Activated naive CD8-positive, alpha-beta T cell treated with anti-CD3 and anti-CD28 coated beads for 36 hours (primary cell): ENCODE measurements at regions not wholly inside any gene's neighbourhood (a gene's known extent, or its start where the extent isn't known, plus 50 kb on each side); places are given as distances from the start of the nearest gene placed in this dataset.

Experiments used
- DNase-seq: peaks from one replicate; pipeline ENCODE4 v3.0.0; 2021
- H3K27ac Mint-ChIP-seq: one replicate; pipeline ENCODE4 v1.8.0; 2022; ENCODE audit warnings: mild to moderate bottlenecking, moderate library complexity, mixed read lengths
- H3K27me3 Mint-ChIP-seq: one replicate; pipeline ENCODE4 v1.8.0; 2022; ENCODE audit warnings: mild to moderate bottlenecking, mixed read lengths
- H3K36me3 Mint-ChIP-seq: one replicate; pipeline ENCODE4 v1.8.0; 2021; ENCODE audit warnings: mild to moderate bottlenecking, mixed read lengths
- H3K4me1 Mint-ChIP-seq: one replicate; pipeline ENCODE4 v1.8.0; 2021; ENCODE audit warnings: mixed read lengths
- H3K4me3 Mint-ChIP-seq: one replicate; pipeline ENCODE4 v1.8.0; 2022; ENCODE audit warnings: mild to moderate bottlenecking, moderate library complexity, mixed read lengths
- H3K9me3 Mint-ChIP-seq: one replicate; pipeline ENCODE4 v1.8.0; 2022; ENCODE audit warnings: mixed read lengths

DNA sequence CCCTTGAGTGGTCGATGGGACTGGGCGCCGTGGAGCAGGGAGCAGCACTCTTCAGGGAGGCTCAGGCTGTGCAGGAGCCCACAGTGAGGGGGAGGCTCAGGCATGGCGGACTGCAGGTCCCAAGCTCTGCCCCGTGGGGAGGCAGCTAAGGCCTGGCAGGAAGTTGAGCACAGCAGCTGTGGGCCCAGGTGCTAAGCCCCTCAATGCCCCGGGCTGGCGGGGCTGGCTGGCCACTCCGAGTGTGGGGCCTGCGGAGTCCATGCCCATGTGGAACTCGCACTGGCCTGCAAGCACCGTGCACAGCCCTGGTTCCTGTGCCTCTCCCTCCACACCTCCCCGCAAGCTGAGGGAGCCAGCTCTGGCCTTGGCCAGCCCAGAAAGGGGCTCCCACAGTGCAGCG lies 948.4 kb upstream of the EYS start:
- Mint-ChIP-seq H3K9me3 (peaks cover 8% of the 10 kb centered on the region), H3K4me1 (no peaks in the 10 kb centered on the region), H3K36me3 (no peaks in the 10 kb centered on the region), H3K27ac (no peak overlapping the region), H3K4me3 (no peak overlapping the region), H3K27me3 (no peaks in the 10 kb centered on the region)
- DNase-seq = no peak

- Mint-ChIP-seq H3K36me3 (no peaks in the 10 kb centered on the region), H3K27me3 (no peaks in the 10 kb centered on the region), H3K27ac (no peak overlapping the region), H3K4me1 (no peaks in the 10 kb centered on the region), H3K4me3 (no peak overlapping the region), H3K9me3 (peaks cover 4% of the 10 kb centered on the region)
- no peak for DNase-seq
Measured at GRCh38 chr6:66638518-66638917, 931.5 kb upstream of the EYS start.

GRCh38 chr6:66638099-66638498 lies 931.1 kb upstream of the EYS start:
- DNase-seq = no peak
- Mint-ChIP-seq H3K4me1 (no peaks in the 10 kb centered on the region), H3K27ac (no peak overlapping the region), H3K4me3 (no peak overlapping the region), H3K27me3 (no peaks in the 10 kb centered on the region), H3K36me3 (no peaks in the 10 kb centered on the region), H3K9me3 (peaks cover 6% of the 10 kb centered on the region)

DNA sequence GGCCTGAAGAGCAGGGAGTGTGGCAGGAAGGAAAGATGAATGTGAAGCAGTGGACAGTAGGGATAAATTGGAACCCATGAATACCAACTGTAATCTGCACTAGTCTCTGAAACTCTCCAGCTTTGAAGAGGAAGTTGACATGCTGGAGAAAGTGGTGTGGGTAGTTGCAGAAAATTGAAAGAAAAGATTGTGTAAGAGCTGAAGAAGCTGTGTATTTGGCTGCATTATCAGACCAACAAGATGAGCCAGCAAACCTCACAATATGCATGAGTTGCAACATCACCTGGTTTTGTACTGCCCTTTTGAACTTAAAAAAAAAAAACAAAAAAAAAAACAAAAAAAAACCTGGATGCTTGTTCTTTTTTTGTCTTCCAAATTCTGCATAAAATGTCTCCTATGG lies 921.9 kb upstream of the EYS start:
- H3K4me3 Mint-ChIP-seq = no peak overlapping the region
- no peaks in the 10 kb centered on the region for H3K36me3 Mint-ChIP-seq
- no peaks in the 10 kb centered on the region for H3K4me1 Mint-ChIP-seq
- DNase-seq = no peak
- H3K27ac Mint-ChIP-seq = no peak overlapping the region
- no peaks in the 10 kb centered on the region for H3K27me3 Mint-ChIP-seq
- H3K9me3 Mint-ChIP-seq = peaks cover 4% of the 10 kb centered on the region

DNA sequence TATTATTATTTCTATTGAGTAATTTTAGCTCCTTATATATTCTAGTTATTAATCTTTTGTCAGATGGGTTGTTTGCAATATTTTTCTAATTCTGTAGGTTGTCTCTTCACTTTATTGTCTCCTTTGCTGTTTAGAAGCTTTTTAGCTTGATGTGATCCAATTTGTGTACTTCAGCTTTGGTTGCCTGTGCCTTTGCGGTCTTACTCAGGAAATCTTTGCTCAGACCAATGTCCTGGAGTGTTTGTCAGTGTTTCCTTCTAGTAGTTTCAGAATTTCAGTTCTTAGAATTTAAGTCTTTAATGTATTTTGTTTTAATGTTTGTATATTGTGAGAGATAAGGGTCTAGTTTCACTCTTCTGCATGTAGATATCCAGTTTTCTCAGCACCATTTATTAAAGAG lies 916.0 kb upstream of the EYS start:
- no peaks in the 10 kb centered on the region for H3K4me1 Mint-ChIP-seq
- H3K9me3 Mint-ChIP-seq = peaks cover 7% of the 10 kb centered on the region
- H3K4me3 Mint-ChIP-seq = no peak overlapping the region
- H3K27me3 Mint-ChIP-seq = no peaks in the 10 kb centered on the region
- no peaks in the 10 kb centered on the region for H3K36me3 Mint-ChIP-seq
- no peak overlapping the region for H3K27ac Mint-ChIP-seq
- DNase-seq = no peak

DNA sequence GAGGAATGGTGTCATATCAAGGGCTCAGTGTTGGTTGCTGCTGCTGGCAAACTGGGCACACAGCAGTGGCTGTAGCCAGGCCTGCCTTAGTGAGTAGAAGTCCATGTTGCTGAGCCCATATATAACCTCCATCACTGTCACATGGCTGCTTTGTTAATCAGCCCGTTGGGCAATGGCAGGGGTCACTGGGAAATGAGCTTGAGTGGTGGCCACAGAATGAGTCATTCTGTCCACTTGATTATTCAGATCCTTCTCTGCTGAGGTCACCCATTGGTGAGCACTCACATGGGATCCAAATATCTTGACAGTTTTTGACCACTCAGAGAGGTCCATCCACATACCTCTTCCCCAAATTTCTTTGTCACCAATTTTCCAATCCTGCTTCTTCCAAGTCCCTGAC lies 898.9 kb upstream of the EYS start:
- Mint-ChIP-seq H3K27me3 (no peaks in the 10 kb centered on the region), H3K4me1 (no peaks in the 10 kb centered on the region), H3K27ac (no peak overlapping the region), H3K9me3 (peaks cover 3% of the 10 kb centered on the region), H3K36me3 (no peaks in the 10 kb centered on the region), H3K4me3 (no peak overlapping the region)
- no peak for DNase-seq

DNA sequence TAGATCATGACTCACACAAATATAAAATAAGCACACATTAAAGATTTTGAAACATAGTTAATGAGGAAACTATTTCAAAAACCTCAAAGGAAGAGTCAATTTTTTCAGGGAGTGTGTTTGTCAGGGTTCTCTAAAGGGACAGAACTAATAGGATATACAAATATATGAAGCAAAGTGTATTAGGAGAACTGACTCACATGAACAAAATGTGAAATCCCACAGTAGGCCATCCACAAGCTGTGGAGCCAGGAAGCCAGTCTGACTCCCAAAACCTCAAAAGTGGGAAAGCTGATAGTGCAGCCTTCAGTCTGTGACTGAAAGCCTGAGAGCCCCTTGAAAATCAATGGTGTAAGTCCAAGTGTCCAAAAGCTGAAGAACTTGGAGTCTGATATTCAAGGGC lies 898.0 kb upstream of the EYS start:
- Mint-ChIP-seq H3K9me3 (peaks cover 3% of the 10 kb centered on the region), H3K36me3 (no peaks in the 10 kb centered on the region), H3K4me3 (no peak overlapping the region), H3K27me3 (no peaks in the 10 kb centered on the region), H3K27ac (no peak overlapping the region), H3K4me1 (no peaks in the 10 kb centered on the region)
- DNase-seq = no peak

DNA sequence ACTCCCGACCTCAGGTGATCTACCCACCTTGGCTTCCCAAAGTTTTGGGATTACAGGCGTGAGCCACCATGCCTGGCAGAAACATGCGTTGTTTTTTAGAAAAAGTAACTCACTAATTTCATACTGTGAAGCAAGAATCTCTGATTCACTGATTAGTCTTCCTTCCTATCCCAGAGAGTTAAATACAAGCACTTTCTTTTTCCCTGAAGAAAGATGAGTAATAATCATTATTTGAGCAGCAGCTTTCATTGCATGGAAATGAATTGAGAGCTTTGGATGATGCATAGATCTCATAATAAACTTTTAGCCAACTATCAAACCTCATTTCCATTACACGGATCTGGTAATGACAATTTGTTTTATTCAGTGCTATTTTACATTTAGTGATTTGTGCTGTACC lies 892.5 kb upstream of the EYS start:
- H3K9me3 Mint-ChIP-seq = peaks cover 6% of the 10 kb centered on the region

GRCh38 chr6:66578362-66578761 lies 871.3 kb upstream of the EYS start:
- Mint-ChIP-seq H3K27me3 (no peaks in the 10 kb centered on the region), H3K4me3 (no peak overlapping the region), H3K9me3 (no peaks in the 10 kb centered on the region), H3K4me1 (no peaks in the 10 kb centered on the region), H3K27ac (no peak overlapping the region), H3K36me3 (no peaks in the 10 kb centered on the region)
- no peak for DNase-seq

More for the DNA sequence above, 892.5 kb upstream of the EYS start:
- no peaks in the 10 kb centered on the region for H3K4me1 Mint-ChIP-seq
- no peaks in the 10 kb centered on the region for H3K36me3 Mint-ChIP-seq
- no peak overlapping the region for H3K4me3 Mint-ChIP-seq
- H3K27me3 Mint-ChIP-seq = no peaks in the 10 kb centered on the region
- no peak overlapping the region for H3K27ac Mint-ChIP-seq
- DNase-seq = no peak

DNA sequence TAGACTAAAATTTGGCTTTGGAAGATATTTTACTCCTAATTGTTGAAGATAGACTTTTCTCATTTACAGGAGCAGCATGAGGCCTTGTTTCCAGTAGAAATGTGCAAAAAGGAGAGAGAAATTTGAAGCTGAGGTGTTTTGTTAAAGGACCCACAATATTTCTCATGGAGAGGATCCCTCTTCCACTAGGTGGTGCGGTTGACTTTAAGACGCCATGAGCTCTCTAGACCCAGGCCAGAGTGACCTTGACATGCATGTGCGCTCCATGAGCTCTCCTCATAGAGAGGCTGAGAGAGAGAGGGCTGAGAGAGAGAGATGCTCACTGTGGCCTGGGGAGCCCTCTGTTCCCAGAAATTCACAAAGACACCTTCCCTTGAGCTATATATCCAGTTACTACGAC lies 861.2 kb upstream of the EYS start:
- Mint-ChIP-seq H3K9me3 (peaks cover 3% of the 10 kb centered on the region), H3K36me3 (no peaks in the 10 kb centered on the region), H3K4me3 (no peak overlapping the region), H3K27me3 (no peaks in the 10 kb centered on the region), H3K27ac (no peak overlapping the region), H3K4me1 (no peaks in the 10 kb centered on the region)
- DNase-seq = no peak

- Mint-ChIP-seq H3K4me3 (no peak overlapping the region), H3K36me3 (no peaks in the 10 kb centered on the region)
Measured at GRCh38 chr6:66561479-66561878, 854.5 kb upstream of the EYS start.

GRCh38 chr6:66558189-66558588 lies 851.2 kb upstream of the EYS start:
- no peak overlapping the region for H3K4me3 Mint-ChIP-seq
- H3K27me3 Mint-ChIP-seq = no peaks in the 10 kb centered on the region
- no peak for DNase-seq
- no peaks in the 10 kb centered on the region for H3K36me3 Mint-ChIP-seq
- no peak overlapping the region for H3K27ac Mint-ChIP-seq
- peaks cover 25% of the 10 kb centered on the region for H3K9me3 Mint-ChIP-seq
- no peaks in the 10 kb centered on the region for H3K4me1 Mint-ChIP-seq

More at GRCh38 chr6:66561479-66561878, 854.5 kb upstream of the EYS start:
- peaks cover 8% of the 10 kb centered on the region for H3K9me3 Mint-ChIP-seq
- no peaks in the 10 kb centered on the region for H3K4me1 Mint-ChIP-seq
- no peak for DNase-seq
- no peak overlapping the region for H3K27ac Mint-ChIP-seq
- no peaks in the 10 kb centered on the region for H3K27me3 Mint-ChIP-seq

DNA sequence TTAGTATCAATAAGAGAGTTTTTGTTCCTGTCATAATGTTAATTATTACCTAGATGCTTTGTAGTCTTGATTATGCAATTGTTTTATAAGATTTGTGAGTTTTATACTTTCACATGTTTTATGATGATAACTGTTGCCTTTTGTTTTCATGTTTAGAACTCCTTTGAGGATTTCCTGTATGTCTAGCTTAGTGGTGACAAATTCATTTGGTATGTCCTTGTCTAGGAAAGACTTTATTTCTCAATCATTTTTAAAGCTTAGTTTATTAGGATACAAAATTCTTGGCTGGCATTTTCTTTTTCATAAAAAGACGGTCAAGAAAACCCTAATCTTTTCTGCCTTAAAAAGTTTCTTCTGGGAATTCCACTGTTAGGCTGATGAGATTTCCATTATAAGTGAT lies 849.9 kb upstream of the EYS start:
- Mint-ChIP-seq H3K4me3 (no peak overlapping the region), H3K4me1 (no peaks in the 10 kb centered on the region), H3K36me3 (no peaks in the 10 kb centered on the region), H3K9me3 (peaks cover 27% of the 10 kb centered on the region), H3K27ac (no peak overlapping the region), H3K27me3 (no peaks in the 10 kb centered on the region)
- no peak for DNase-seq

- no peak for DNase-seq
- H3K4me3 Mint-ChIP-seq = no peak overlapping the region
- no peaks in the 10 kb centered on the region for H3K36me3 Mint-ChIP-seq
- no peaks in the 10 kb centered on the region for H3K27me3 Mint-ChIP-seq
- no peak overlapping the region for H3K27ac Mint-ChIP-seq
- H3K4me1 Mint-ChIP-seq = no peaks in the 10 kb centered on the region
- H3K9me3 Mint-ChIP-seq = peaks cover 27% of the 10 kb centered on the region
Measured at GRCh38 chr6:66555082-66555481, 848.1 kb upstream of the EYS start.

GRCh38 chr6:66553441-66553840 lies 846.4 kb upstream of the EYS start:
- H3K27me3 Mint-ChIP-seq = no peaks in the 10 kb centered on the region
- no peak overlapping the region for H3K27ac Mint-ChIP-seq
- no peaks in the 10 kb centered on the region for H3K4me1 Mint-ChIP-seq
- peaks cover 25% of the 10 kb centered on the region for H3K9me3 Mint-ChIP-seq
- no peak overlapping the region for H3K4me3 Mint-ChIP-seq
- H3K36me3 Mint-ChIP-seq = no peaks in the 10 kb centered on the region
- DNase-seq = no peak

- Mint-ChIP-seq H3K36me3 (no peaks in the 10 kb centered on the region), H3K27ac (no peak overlapping the region), H3K27me3 (no peaks in the 10 kb centered on the region), H3K4me3 (no peak overlapping the region), H3K4me1 (no peaks in the 10 kb centered on the region), H3K9me3 (peaks cover under 1% of the 10 kb centered on the region)
- no peak for DNase-seq
Measured at GRCh38 chr6:66538551-66539135, 831.6 kb upstream of the EYS start.
